ENCODE measurements at regions not wholly inside any gene's neighbourhood (a gene's known extent, or its start where the extent isn't known, plus 50 kb on each side); places are given as distances from the start of the nearest gene placed in this dataset.

- Histone ChIP-seq H3K36me3 (ENCODE audit: control insufficient read depth, insufficient read depth, low read length) (no peaks in the 10 kb centered on the region), H3K4me3 (ENCODE audit: low read depth, low read length) (no peak overlapping the region), H3K27me3 (ENCODE audit: control insufficient read depth, insufficient read depth, low read length) (no peaks in the 10 kb centered on the region)
- CTCF ChIA-PET, result no interaction called here
- no peak for DNase-seq (ENCODE audit: low read depth)
- TF ChIP-seq CTCF (IDR thresholded peaks at IDR 0.05; ENCODE audit: insufficient read depth, low read depth, low read length), result no peak
- POLR2A ChIA-PET, result no interaction called here
Observed at GRCh38 chr6:49155316-49155715, 307.7 kb downstream of the MMUT start.

GRCh38 chr6:49151957-49152356 lies 311.1 kb downstream of the MMUT start:
- no peak for DNase-seq (ENCODE audit: low read depth)
- ChIA-PET POLR2A (no interaction called here), CTCF (no interaction called here)
- Histone ChIP-seq H3K27me3 (ENCODE audit: control insufficient read depth, insufficient read depth, low read length) (no peaks in the 10 kb centered on the region), H3K36me3 (ENCODE audit: control insufficient read depth, insufficient read depth, low read length) (no peaks in the 10 kb centered on the region), H3K4me3 (ENCODE audit: low read depth, low read length) (no peak overlapping the region)
- TF ChIP-seq CTCF (IDR thresholded peaks at IDR 0.05; ENCODE audit: insufficient read depth, low read depth, low read length), result no peak

- TF ChIP-seq CTCF (IDR thresholded peaks at IDR 0.05; ENCODE audit: insufficient read depth, low read depth, low read length), result no peak
- Histone ChIP-seq H3K27me3 (ENCODE audit: control insufficient read depth, insufficient read depth, low read length) (no peaks in the 10 kb centered on the region), H3K4me3 (ENCODE audit: low read depth, low read length) (no peak overlapping the region), H3K36me3 (ENCODE audit: control insufficient read depth, insufficient read depth, low read length) (no peaks in the 10 kb centered on the region)
- POLR2A ChIA-PET, result no interaction called here
- CTCF ChIA-PET, result no interaction called here
- no peak for DNase-seq (ENCODE audit: low read depth)
Observed at GRCh38 chr6:49151461-49151860, 311.6 kb downstream of the MMUT start.

- CTCF ChIA-PET, result no interaction called here
- H3K27me3 ChIP-seq (ENCODE audit: control insufficient read depth, insufficient read depth, low read length), result no peaks in the 10 kb centered on the region
- TF ChIP-seq CTCF (IDR thresholded peaks at IDR 0.05; ENCODE audit: insufficient read depth, low read depth, low read length), result no peak
- DNase-seq (ENCODE audit: low read depth), result no peak
- H3K4me3 ChIP-seq (ENCODE audit: low read depth, low read length), result no peak overlapping the region
- POLR2A ChIA-PET, result no interaction called here
- no peaks in the 10 kb centered on the region for H3K36me3 ChIP-seq (ENCODE audit: control insufficient read depth, insufficient read depth, low read length)
Observed at GRCh38 chr6:49151033-49151432, 312.0 kb downstream of the MMUT start.

GRCh38 chr6:49145280-49145679 lies 317.8 kb downstream of the MMUT start:
- DNase-seq (ENCODE audit: low read depth), result no peak
- CTCF ChIA-PET, result interaction anchor here (0.6 kb wide), 1 partner anchor 1046 kb away, joined by 3 read pairs; no protein-coding TSS in a partner anchor
- POLR2A ChIA-PET, result no interaction called here

More at GRCh38 chr6:49145280-49145679, 317.8 kb downstream of the MMUT start:
- no peak for TF ChIP-seq CTCF (IDR thresholded peaks at IDR 0.05; ENCODE audit: insufficient read depth, low read depth, low read length)
- H3K36me3 ChIP-seq (ENCODE audit: control insufficient read depth, insufficient read depth, low read length), result no peaks in the 10 kb centered on the region
- no peak overlapping the region for H3K4me3 ChIP-seq (ENCODE audit: low read depth, low read length)
- H3K27me3 ChIP-seq (ENCODE audit: control insufficient read depth, insufficient read depth, low read length), result no peaks in the 10 kb centered on the region; the same call in 1 of the 2 replicates

Data from BJ (cell line).